ENCODE measurements at regions not wholly inside any gene's neighbourhood (a gene's known extent, or its start where the extent isn't known, plus 50 kb on each side); places are given as distances from the start of the nearest gene placed in this dataset.

GRCh38 chr3:135558906-135559305 is 406.6 kb upstream of the PPP2R3A start:
- no peak for ATAC-seq
- no peaks in the 10 kb centered on the region for H3K27me3 ChIP-seq (ENCODE audit: control insufficient read depth, insufficient read depth)
- H3K4me3 ChIP-seq (ENCODE audit: low read length): no peak overlapping the region
- 70% methylated on average over 2 of the region's 2 CpGs for WGBS
- intact Hi-C loops (cut with DNase I): no loop called here
- no peak overlapping the region for H3K27ac ChIP-seq (ENCODE audit: low read length)
- no peaks in the 10 kb centered on the region for H3K4me1 ChIP-seq (ENCODE audit: control insufficient read depth, insufficient read depth, low read length)
- H3K9me3 ChIP-seq (ENCODE audit: control insufficient read depth, low read length): no peaks in the 10 kb centered on the region
- DNase-seq: no peak

GRCh38 chr3:135559802-135560201 is 405.7 kb upstream of the PPP2R3A start:
- intact Hi-C loops (cut with DNase I): no loop called here
- Histone ChIP-seq H3K9me3 (ENCODE audit: control insufficient read depth, low read length) (no peaks in the 10 kb centered on the region), H3K4me3 (ENCODE audit: low read length) (no peak overlapping the region), H3K4me1 (ENCODE audit: control insufficient read depth, insufficient read depth, low read length) (no peaks in the 10 kb centered on the region), H3K27ac (ENCODE audit: low read length) (no peak overlapping the region), H3K27me3 (ENCODE audit: control insufficient read depth, insufficient read depth) (no peaks in the 10 kb centered on the region)
- ATAC-seq (no peak), DNase-seq (no peak)
- WGBS: 83% methylated on average over 5 of the region's 5 CpGs

DNA sequence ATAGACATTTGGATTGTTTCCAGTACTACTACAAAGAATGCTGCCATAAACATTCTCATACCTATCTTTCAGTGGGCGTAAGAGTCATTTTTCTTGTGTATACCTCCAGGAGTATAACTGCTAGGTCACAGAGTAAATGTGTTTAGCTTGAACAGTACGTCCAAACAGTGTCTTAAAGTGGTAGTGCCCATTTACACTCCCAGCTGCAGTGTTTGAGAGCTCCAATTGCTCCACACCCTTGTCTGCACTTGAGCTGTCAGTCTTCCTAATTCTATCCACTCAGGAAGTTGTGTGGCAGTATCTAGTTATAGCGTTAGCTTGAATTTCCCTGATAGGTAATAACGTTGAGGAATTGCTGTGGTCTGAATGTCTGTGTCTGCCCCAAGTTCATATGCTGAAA is 404.7 kb upstream of the PPP2R3A start:
- ATAC-seq: no peak

GRCh38 chr3:135564696-135565095 is 400.8 kb upstream of the PPP2R3A start:
- Histone ChIP-seq H3K27me3 (ENCODE audit: control insufficient read depth, insufficient read depth) (no peaks in the 10 kb centered on the region), H3K4me1 (ENCODE audit: control insufficient read depth, insufficient read depth, low read length) (no peaks in the 10 kb centered on the region), H3K27ac (ENCODE audit: low read length) (no peak overlapping the region), H3K4me3 (ENCODE audit: low read length) (no peak overlapping the region), H3K9me3 (ENCODE audit: control insufficient read depth, low read length) (no peaks in the 10 kb centered on the region)
- DNase-seq (no peak), ATAC-seq (no peak)
- intact Hi-C loops (cut with DNase I): no loop called here
- 54% methylated on average over 4 of the region's 4 CpGs for WGBS

More for the DNA sequence above, 404.7 kb upstream of the PPP2R3A start:
- intact Hi-C loops (cut with DNase I): no loop called here
- no peak overlapping the region for H3K4me3 ChIP-seq (ENCODE audit: low read length)
- no peak overlapping the region for H3K27ac ChIP-seq (ENCODE audit: low read length)
- DNase-seq: no peak
- no peaks in the 10 kb centered on the region for H3K4me1 ChIP-seq (ENCODE audit: control insufficient read depth, insufficient read depth, low read length)
- 56% methylated on average over 4 of the region's 4 CpGs for WGBS
- H3K9me3 ChIP-seq (ENCODE audit: control insufficient read depth, low read length): no peaks in the 10 kb centered on the region
- no peaks in the 10 kb centered on the region for H3K27me3 ChIP-seq (ENCODE audit: control insufficient read depth, insufficient read depth)

GRCh38 chr3:135565546-135565945 is 400.0 kb upstream of the PPP2R3A start:
- ATAC-seq: no peak
- no peak for DNase-seq
- Histone ChIP-seq H3K4me1 (ENCODE audit: control insufficient read depth, insufficient read depth, low read length) (no peaks in the 10 kb centered on the region), H3K27ac (ENCODE audit: low read length) (no peak overlapping the region), H3K4me3 (ENCODE audit: low read length) (no peak overlapping the region), H3K27me3 (ENCODE audit: control insufficient read depth, insufficient read depth) (no peaks in the 10 kb centered on the region), H3K9me3 (ENCODE audit: control insufficient read depth, low read length) (no peaks in the 10 kb centered on the region)
- 56% methylated on average over 5 of the region's 5 CpGs for WGBS
- intact Hi-C loops (cut with DNase I): no loop called here

DNA sequence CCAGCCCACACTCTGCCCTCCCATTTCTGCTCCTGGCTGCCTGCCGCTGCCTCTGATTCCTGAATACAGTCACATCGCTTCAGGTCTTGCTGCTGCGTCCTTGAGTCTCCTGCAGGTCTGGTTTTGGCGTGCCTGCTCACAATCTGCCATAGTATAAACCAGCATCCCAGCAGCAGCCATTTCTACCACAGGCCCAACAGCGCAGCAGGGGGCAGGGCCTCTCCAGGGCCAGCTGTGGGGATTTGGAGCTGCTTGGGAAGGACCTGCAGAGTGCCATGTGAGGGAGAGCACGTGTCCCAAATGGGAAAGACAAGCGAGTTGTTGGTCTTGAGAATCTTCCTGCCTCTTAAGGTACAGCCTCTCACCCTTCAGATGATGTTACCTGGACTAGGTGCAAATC is 398.3 kb upstream of the PPP2R3A start:
- no peaks in the 10 kb centered on the region for H3K4me1 ChIP-seq (ENCODE audit: control insufficient read depth, insufficient read depth, low read length)
- intact Hi-C loops (cut with DNase I): no loop called here
- 80% methylated on average over 7 of the region's 7 CpGs for WGBS
- DNase-seq: no peak
- no peaks in the 10 kb centered on the region for H3K27me3 ChIP-seq (ENCODE audit: control insufficient read depth, insufficient read depth)
- ATAC-seq: no peak
- H3K4me3 ChIP-seq (ENCODE audit: low read length): no peak overlapping the region
- no peaks in the 10 kb centered on the region for H3K9me3 ChIP-seq (ENCODE audit: control insufficient read depth, low read length)
- no peak overlapping the region for H3K27ac ChIP-seq (ENCODE audit: low read length)

GRCh38 chr3:135576751-135577150 is 388.8 kb upstream of the PPP2R3A start:
- H3K9me3 ChIP-seq (ENCODE audit: control insufficient read depth, low read length): no peaks in the 10 kb centered on the region
- intact Hi-C loops (cut with DNase I): no loop called here

DNA sequence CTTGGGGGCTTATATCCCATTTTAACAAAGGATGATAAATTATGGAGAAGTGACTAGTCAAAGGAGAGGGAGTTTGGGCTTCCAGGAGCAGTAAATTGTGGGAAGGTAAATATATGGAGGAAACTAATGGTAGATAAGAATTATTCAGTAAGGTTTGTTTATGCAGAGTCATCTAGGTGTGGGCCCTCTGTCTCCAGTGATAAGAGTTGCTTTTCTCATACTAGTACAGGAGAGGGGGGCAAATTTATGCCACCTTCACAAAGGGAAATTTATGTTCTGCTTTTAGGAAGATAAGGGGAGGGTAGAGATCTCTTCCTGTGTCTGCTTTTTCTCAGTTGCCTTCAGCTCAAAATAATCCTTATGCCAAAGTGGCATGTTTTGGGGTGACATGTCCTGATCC is 383.7 kb upstream of the PPP2R3A start:
- no peaks in the 10 kb centered on the region for H3K27me3 ChIP-seq (ENCODE audit: control insufficient read depth, insufficient read depth)
- no peak overlapping the region for H3K27ac ChIP-seq (ENCODE audit: low read length)
- no peaks in the 10 kb centered on the region for H3K9me3 ChIP-seq (ENCODE audit: control insufficient read depth, low read length)
- ATAC-seq (no peak), DNase-seq (no peak)
- H3K4me3 ChIP-seq (ENCODE audit: low read length): no peak overlapping the region
- intact Hi-C loops (cut with DNase I): no loop called here
- H3K4me1 ChIP-seq (ENCODE audit: control insufficient read depth, insufficient read depth, low read length): no peaks in the 10 kb centered on the region

More at GRCh38 chr3:135576751-135577150, 388.8 kb upstream of the PPP2R3A start:
- Histone ChIP-seq H3K27ac (ENCODE audit: low read length) (no peak overlapping the region), H3K4me3 (ENCODE audit: low read length) (no peak overlapping the region), H3K4me1 (ENCODE audit: control insufficient read depth, insufficient read depth, low read length) (no peaks in the 10 kb centered on the region), H3K27me3 (ENCODE audit: control insufficient read depth, insufficient read depth) (no peaks in the 10 kb centered on the region)
- 70% methylated on average over 7 of the region's 7 CpGs for WGBS
- DNase-seq (no peak), ATAC-seq (no peak)

GRCh38 chr3:135582800-135583199 is 382.7 kb upstream of the PPP2R3A start:
- ATAC-seq (no peak), DNase-seq (no peak)
- Histone ChIP-seq H3K9me3 (ENCODE audit: control insufficient read depth, low read length) (no peaks in the 10 kb centered on the region), H3K27ac (ENCODE audit: low read length) (no peak overlapping the region), H3K4me3 (ENCODE audit: low read length) (no peak overlapping the region), H3K27me3 (ENCODE audit: control insufficient read depth, insufficient read depth) (no peaks in the 10 kb centered on the region), H3K4me1 (ENCODE audit: control insufficient read depth, insufficient read depth, low read length) (no peaks in the 10 kb centered on the region)
- 38% methylated on average over 3 of the region's 3 CpGs for WGBS
- intact Hi-C loops (cut with DNase I): no loop called here

GRCh38 chr3:135596563-135596962 is 369.0 kb upstream of the PPP2R3A start:
- intact Hi-C loops (cut with DNase I): no loop called here

GRCh38 chr3:135597855-135598254 is 367.7 kb upstream of the PPP2R3A start:
- ATAC-seq (no peak), DNase-seq (no peak)
- H3K27ac ChIP-seq (ENCODE audit: low read length): no peak overlapping the region
- no peaks in the 10 kb centered on the region for H3K27me3 ChIP-seq (ENCODE audit: control insufficient read depth, insufficient read depth)
- H3K9me3 ChIP-seq (ENCODE audit: control insufficient read depth, low read length): peaks cover 1% of the 10 kb centered on the region
- no peaks in the 10 kb centered on the region for H3K4me1 ChIP-seq (ENCODE audit: control insufficient read depth, insufficient read depth, low read length)
- no peak overlapping the region for H3K4me3 ChIP-seq (ENCODE audit: low read length)
- intact Hi-C loops (cut with DNase I): no loop called here
- WGBS: 56% methylated on average over 2 of the region's 2 CpGs

More at GRCh38 chr3:135596563-135596962, 369.0 kb upstream of the PPP2R3A start:
- H3K4me3 ChIP-seq (ENCODE audit: low read length): no peak overlapping the region
- no peaks in the 10 kb centered on the region for H3K27me3 ChIP-seq (ENCODE audit: control insufficient read depth, insufficient read depth)
- 79% methylated on average over 2 of the region's 2 CpGs for WGBS
- H3K9me3 ChIP-seq (ENCODE audit: control insufficient read depth, low read length): peaks cover 1% of the 10 kb centered on the region
- H3K27ac ChIP-seq (ENCODE audit: low read length): no peak overlapping the region
- no peak for ATAC-seq
- DNase-seq: no peak
- no peaks in the 10 kb centered on the region for H3K4me1 ChIP-seq (ENCODE audit: control insufficient read depth, insufficient read depth, low read length)

DNA sequence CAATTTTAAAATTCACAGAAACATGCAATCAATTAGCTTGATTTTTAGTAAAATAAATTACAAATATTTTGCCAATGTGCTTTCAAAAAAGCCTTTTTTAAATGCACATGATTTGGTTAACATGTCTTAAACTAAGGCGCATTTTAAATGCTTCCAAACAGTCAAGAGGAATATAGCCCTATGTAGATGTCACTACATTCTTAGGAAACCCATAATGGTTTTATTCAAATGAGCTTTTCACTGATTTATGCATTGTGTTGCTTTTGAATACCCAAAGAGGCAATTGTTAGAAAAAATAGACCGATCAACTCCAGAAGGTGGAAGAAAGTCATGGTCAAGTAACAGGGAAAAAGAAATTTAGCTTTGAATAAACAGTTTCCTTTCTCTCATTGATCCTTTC is 366.9 kb upstream of the PPP2R3A start:
- Histone ChIP-seq H3K4me3 (ENCODE audit: low read length) (no peak overlapping the region), H3K4me1 (ENCODE audit: control insufficient read depth, insufficient read depth, low read length) (no peaks in the 10 kb centered on the region), H3K27ac (ENCODE audit: low read length) (no peak overlapping the region), H3K27me3 (ENCODE audit: control insufficient read depth, insufficient read depth) (no peaks in the 10 kb centered on the region), H3K9me3 (ENCODE audit: control insufficient read depth, low read length) (peaks cover 1% of the 10 kb centered on the region)
- ATAC-seq (no peak), DNase-seq (no peak)
- 71% methylated on average over 2 of the region's 2 CpGs for WGBS
- intact Hi-C loops (cut with DNase I): no loop called here
